Bronchial epithelial cell (primary cell): ENCODE measurements at regions not wholly inside any gene's neighbourhood (a gene's known extent, or its start where the extent isn't known, plus 50 kb on each side); places are given as distances from the start of the nearest gene placed in this dataset.

ENCODE experiments used
- DNase-seq: peaks from one replicate; pipeline ENCODE4 v3.0.0-alpha.2; 2010; ENCODE audit warnings: low read depth
- FAIRE-seq: peaks from 2 replicates; lab custom pipeline; 2011; peaks lifted over from hg19 to GRCh38; lab: Jason Lieb, UNC
- H3K27me3 ChIP-seq: 2 replicates; pipeline ENCODE4 v1.5.1; 2011; ENCODE audit warnings: low read length; ENCODE audit not compliant: control insufficient read depth, insufficient read depth
- H3K36me3 ChIP-seq: 2 replicates; pipeline ENCODE4 v1.5.1; 2011; ENCODE audit warnings: low read length; ENCODE audit not compliant: control insufficient read depth, insufficient read depth
- H3K4me3 ChIP-seq: 2 replicates; pipeline ENCODE4 v1.5.1; 2011; ENCODE audit warnings: mild to moderate bottlenecking, low read depth, low read length, control low read depth
- CTCF ChIP-seq: IDR thresholded peaks from 2 replicates; pipeline ENCODE4 v1.5.1; 2011; ENCODE audit warnings: mild to moderate bottlenecking, moderate library complexity, low read length, control low read depth, inconsistent platforms; ENCODE audit not compliant: insufficient read depth, severe bottlenecking

GRCh38 chr6:159360306-159360705 lies 191.1 kb downstream of the FNDC1 start:
- no peaks in the 10 kb centered on the region for H3K36me3 ChIP-seq
- H3K27me3 ChIP-seq = no peaks in the 10 kb centered on the region
- no peak for TF ChIP-seq CTCF
- H3K4me3 ChIP-seq = no peak overlapping the region
- no peak for DNase-seq
- no peak for FAIRE-seq

DNA sequence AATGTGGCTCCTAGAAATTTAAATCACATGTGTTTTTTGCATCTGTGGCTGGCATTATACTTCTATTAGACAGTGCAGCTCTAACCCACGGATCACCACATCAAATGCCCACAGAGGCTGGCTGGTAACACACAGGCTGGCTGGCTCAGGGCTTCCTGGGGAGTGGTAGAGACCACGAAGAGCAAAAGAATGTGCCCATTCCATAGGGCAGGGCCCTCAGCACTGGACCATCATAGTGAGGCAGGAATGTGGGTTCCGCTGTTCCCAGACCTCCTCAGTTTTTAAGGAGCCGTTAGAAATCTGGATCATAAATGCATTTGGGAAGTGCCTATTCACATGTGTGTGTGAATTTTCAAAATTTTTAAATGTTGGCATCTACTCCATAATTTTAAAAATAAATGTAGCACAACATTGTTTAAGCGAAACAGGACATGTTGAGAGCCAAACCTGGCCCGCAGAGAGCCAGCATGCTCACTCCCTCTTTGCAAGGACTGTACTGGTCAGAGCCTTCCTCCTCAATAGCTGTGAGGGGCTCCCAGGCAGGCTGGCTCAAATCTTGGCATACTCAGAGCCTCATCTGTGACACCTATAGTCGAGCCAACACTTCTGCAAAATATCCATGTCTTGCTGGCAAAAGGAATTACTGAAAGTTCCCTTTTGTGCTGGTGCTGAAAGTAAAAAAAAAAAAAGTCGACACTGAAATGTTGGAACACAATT lies 190.5 kb downstream of the FNDC1 start:
- no peaks in the 10 kb centered on the region for H3K27me3 ChIP-seq
- no peaks in the 10 kb centered on the region for H3K36me3 ChIP-seq
- DNase-seq (no peak), FAIRE-seq (no peak)
- no peak overlapping the region for H3K4me3 ChIP-seq
- no peak for TF ChIP-seq CTCF

DNA sequence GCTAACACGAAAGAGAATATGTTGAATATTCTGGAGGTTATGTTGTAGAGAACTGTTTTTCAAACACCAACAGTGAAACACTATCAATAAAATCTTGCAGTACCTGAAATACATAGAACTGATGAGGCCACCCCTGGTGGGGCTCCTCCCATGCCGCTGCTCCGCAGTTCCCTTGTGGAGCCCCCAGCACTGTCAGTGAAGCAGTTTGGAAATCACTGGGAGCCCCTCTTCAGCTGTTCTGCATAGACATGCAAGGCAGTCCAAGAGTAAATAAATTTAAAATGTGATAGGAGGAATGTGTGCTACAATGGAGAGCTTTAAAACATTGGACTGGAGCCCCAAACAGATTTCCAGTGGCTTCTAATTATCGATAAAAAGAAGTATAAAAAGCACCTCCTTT lies 189.4 kb downstream of the FNDC1 start:
- Histone ChIP-seq H3K4me3 (no peak overlapping the region), H3K36me3 (no peaks in the 10 kb centered on the region), H3K27me3 (no peaks in the 10 kb centered on the region)
- FAIRE-seq (no peak), DNase-seq (no peak)
- no peak for TF ChIP-seq CTCF

DNA sequence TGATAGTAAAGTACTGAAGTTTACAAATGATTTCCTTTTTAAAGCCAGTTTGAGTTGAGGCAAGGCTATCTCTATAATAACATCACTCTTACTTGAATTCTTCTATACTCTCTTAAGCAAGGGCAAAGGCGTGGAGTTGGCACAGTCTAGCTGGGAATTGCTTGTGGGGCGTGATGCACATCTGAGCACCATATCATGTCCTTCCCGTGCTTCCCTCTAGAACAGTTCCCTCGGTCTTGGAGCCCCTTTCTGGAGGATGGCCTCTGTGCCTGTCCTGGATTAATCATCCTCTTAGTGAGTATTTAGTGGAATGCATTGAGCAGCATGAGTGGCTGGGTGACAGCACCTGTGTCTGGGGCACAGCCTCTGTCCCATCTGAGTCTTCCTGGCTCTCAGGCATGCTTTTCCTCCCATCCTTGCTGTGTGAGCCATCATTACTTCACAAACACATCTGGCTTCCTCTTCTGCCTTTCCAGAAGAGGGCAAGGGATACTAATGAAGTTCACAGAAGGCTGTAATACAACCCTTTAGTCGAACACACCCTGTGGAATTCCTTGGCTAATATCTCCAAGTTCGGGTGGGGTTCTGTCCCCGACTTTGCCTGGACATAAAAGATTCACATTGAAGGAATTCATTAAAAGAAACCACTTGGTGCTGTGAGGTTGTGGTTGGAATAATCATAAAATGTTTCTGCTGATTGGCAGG lies 188.2 kb downstream of the FNDC1 start:
- H3K36me3 ChIP-seq = no peaks in the 10 kb centered on the region
- no peak for DNase-seq
- TF ChIP-seq CTCF = no peak
- H3K27me3 ChIP-seq = no peaks in the 10 kb centered on the region
- no peak for FAIRE-seq
- no peak overlapping the region for H3K4me3 ChIP-seq

DNA sequence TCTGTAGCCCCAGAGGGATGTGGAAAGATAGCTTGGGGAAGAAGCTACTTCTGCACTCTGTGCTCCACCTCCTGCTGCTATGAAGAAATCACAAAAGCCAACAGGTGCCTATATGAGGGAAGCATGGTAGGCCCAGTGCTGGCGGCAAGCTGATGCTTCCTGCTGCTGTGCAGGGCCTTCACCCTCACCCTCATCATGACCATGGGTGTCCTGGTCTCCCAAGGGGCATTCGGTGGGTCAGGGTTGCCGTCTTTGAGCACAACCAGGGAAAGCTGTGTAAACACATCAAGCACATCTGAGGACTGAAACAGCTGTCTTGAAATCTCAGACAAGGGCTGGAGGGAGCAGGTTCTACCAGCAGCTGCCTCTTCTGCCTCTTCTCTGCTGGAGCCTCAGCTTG lies 184.0 kb downstream of the FNDC1 start:
- FAIRE-seq (no peak), DNase-seq (no peak)
- H3K4me3 ChIP-seq = no peak overlapping the region
- TF ChIP-seq CTCF = no peak
- H3K36me3 ChIP-seq = no peaks in the 10 kb centered on the region
- H3K27me3 ChIP-seq = no peaks in the 10 kb centered on the region
